ENCODE measurements at regions not wholly inside any gene's neighbourhood (a gene's known extent, or its start where the extent isn't known, plus 50 kb on each side); places are given as distances from the start of the nearest gene placed in this dataset.

DNA sequence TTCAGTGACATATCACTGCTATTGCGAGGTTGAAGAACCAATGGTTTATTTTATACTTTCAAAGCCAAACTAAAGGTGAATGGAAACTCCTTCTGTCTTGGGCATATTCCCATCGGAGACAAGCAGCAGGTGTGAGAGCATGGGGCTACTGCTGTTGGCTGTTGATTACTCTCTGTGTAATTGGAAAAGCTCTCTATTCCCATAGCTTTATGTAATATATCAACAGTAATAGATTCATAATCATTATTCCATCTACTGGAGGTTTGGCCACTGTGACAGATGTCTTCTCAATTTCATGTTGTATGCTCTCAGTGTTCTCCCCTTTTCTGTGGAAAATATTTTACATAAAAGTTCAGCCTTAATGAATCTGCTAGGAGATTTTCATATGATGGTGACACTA lies 352.0 kb downstream of the BTG1 start:
- TF ChIP-seq, protein P1, sequence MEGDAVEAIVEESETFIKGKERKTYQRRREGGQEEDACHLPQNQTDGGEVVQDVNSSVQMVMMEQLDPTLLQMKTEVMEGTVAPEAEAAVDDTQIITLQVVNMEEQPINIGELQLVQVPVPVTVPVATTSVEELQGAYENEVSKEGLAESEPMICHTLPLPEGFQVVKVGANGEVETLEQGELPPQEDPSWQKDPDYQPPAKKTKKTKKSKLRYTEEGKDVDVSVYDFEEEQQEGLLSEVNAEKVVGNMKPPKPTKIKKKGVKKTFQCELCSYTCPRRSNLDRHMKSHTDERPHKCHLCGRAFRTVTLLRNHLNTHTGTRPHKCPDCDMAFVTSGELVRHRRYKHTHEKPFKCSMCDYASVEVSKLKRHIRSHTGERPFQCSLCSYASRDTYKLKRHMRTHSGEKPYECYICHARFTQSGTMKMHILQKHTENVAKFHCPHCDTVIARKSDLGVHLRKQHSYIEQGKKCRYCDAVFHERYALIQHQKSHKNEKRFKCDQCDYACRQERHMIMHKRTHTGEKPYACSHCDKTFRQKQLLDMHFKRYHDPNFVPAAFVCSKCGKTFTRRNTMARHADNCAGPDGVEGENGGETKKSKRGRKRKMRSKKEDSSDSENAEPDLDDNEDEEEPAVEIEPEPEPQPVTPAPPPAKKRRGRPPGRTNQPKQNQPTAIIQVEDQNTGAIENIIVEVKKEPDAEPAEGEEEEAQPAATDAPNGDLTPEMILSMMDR (IDR thresholded peaks at IDR 0.05) = no peak
- no peak for TF ChIP-seq POLR2A (IDR thresholded peaks at IDR 0.05)
- no peak for TF ChIP-seq POLR2AphosphoS5 (IDR thresholded peaks at IDR 0.05)
